Esophagus squamous epithelium (tissue), 4 donors: ENCODE measurements at regions not wholly inside any gene's neighbourhood (a gene's known extent, or its start where the extent isn't known, plus 50 kb on each side); places are given as distances from the start of the nearest gene placed in this dataset.

Experiments
- POLR2A ChIP-seq, 4 donors: fragments of 450-650 bp; IDR thresholded peaks; one replicate each; pipeline ENCODE4 v1.6.1; 2017; ENCODE audit warnings: antibody characterized with exemption in 4 of 4, mild to moderate bottlenecking in 4 of 4, moderate library complexity in 3 of 4
- TF ChIP-seq, protein P1 (sequence below), 6 experiments: fragments of 450-650 bp in 4 of 6; fragments of 200-600 bp in 2 of 6; sonication (generic) in 2 of 6; IDR thresholded peaks; one replicate each; pipeline ENCODE4 v1.5.1; 2016 to 2019; ENCODE audit warnings: antibody characterized with exemption in 6 of 6, mild to moderate bottlenecking in 4 of 6, moderate library complexity in 4 of 6

GRCh38 chr12:43106355-43106754, 445.6 kb downstream of the ADAMTS20 start:
- TF ChIP-seq, protein P1, sequence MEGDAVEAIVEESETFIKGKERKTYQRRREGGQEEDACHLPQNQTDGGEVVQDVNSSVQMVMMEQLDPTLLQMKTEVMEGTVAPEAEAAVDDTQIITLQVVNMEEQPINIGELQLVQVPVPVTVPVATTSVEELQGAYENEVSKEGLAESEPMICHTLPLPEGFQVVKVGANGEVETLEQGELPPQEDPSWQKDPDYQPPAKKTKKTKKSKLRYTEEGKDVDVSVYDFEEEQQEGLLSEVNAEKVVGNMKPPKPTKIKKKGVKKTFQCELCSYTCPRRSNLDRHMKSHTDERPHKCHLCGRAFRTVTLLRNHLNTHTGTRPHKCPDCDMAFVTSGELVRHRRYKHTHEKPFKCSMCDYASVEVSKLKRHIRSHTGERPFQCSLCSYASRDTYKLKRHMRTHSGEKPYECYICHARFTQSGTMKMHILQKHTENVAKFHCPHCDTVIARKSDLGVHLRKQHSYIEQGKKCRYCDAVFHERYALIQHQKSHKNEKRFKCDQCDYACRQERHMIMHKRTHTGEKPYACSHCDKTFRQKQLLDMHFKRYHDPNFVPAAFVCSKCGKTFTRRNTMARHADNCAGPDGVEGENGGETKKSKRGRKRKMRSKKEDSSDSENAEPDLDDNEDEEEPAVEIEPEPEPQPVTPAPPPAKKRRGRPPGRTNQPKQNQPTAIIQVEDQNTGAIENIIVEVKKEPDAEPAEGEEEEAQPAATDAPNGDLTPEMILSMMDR (IDR thresholded peaks at IDR 0.05): no peak
- no peak for TF ChIP-seq POLR2A (IDR thresholded peaks at IDR 0.05)
